NCI-H1694 (cell line): ENCODE measurements at regions not wholly inside any gene's neighbourhood (a gene's known extent, or its start where the extent isn't known, plus 50 kb on each side); places are given as distances from the start of the nearest gene placed in this dataset.
"Not testable (repeated sequence)": the region's sequence is repeated elsewhere in the genome, so short reads cannot be mapped to it uniquely, and the experiment has no call there.

Experiments used
- DNase-seq: peaks from one replicate; lab custom pipeline; 2025; lab: John Stamatoyannopoulos, UW

DNA sequence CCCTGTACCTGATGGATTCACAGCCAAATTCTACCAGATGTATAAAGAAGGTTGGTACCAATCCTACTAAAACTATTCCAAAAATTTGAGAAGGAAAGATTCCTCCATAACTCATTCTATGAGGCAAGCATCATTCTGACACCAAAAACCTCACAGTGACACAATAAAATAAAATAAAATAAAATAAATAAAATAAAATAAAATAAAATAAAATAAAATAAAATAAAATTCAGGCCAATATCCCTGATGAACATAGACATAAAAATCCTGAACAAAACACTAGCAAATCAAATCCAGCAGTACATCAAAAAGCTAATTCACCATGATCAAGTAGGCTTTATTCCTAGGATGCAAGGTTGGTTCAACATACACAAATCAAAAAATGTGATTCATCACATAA, 108.1 kb downstream of the PROX1 start:
- DNase-seq, result not testable (repeated sequence)

DNA sequence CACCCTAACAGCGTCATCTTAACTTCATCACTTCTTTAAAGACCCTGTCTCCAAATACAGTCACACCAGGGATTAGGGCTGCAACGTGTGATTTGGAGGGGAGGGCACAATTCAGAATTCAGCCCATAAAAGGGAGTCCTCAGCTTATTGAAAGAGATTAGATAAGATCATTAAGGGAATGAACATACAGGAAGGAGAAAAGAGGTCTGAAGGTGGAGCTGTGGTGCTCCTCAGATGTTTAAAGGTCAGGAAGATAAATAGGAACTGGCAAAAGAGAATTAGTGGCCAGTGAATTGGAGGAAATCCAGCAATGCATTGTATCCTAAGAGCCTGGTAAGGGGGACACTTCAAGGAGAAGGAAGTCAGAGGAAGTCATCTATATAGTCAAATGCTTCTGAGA, 113.5 kb downstream of the PROX1 start:
- no peak for DNase-seq

DNA sequence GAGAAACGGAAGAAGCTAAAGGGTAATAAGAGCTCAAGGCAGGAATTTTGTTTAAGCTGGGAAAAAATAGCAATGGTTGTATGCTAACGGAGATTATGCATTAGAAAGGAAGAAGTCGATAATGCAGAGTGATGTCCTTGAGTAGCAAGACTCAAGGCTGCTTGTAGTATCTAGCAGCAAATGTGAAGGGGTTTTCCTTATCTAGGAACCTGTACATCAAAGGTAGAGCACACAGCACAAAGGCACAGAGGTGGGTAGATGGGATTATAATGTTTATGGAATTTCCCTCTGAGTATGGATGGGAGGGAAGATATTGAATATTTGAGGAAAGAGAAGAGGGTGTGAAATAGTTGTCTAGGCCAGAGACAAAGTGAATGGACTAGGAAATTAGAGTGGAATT, 114.1 kb downstream of the PROX1 start:
- DNase-seq, result no peak

DNA sequence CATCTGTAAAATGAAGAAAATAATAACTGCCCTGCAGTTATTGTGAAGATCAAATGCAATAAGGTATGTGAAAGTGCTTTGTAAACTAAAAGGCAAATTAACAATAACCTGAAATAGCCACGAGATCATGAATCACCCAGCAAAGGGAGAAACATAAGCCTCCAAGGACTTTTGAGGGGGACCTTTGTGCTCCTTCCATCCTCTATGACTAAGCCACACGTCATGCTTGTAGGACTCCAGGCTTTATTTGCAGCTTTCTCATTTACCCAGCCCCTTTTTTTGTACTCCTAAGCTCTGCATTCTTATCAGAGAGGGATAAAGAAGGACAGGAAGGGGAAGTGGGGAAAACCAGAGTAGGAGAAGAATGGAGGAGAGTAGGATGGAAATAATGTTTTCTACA, 115.1 kb downstream of the PROX1 start:
- no peak for DNase-seq

DNA sequence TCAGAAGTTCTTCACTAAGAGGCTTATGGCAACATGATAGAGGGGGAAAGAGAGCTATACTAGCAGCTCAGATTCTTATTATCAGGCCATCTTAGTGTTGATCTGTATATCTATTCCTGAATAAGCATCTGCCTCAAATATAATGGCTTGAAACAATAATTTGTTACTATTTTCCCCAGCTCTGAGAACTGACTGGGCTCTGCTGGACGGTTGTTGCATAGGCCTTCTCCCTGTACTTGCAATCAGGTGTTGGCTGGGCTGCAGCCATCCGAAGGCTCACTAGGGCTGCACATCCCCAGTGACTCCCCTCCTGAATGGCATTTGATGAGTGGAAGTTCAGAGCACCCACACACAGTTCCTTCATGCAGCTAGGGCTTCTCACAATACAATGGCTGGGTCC, 116.0 kb downstream of the PROX1 start:
- DNase-seq, result no peak

DNA sequence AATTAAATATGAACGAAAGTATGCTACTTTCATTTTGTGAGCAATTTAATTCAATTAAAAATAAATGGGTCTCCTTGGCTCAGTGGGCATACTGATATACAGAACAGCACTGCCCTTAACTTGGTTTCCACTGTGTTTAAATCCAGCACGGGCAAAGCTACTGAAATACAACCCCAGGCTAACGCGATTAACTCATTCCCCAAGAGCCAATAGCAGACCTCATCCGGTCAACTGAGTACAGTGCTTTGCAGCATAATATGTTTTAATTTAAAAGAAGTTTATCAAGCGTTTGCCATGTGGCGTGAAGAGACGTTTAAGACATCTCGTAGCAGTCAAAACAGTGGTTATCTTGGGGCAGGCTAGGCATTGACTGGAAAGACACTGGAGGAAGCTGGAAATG, 118.6 kb downstream of the PROX1 start:
- no peak for DNase-seq

DNA sequence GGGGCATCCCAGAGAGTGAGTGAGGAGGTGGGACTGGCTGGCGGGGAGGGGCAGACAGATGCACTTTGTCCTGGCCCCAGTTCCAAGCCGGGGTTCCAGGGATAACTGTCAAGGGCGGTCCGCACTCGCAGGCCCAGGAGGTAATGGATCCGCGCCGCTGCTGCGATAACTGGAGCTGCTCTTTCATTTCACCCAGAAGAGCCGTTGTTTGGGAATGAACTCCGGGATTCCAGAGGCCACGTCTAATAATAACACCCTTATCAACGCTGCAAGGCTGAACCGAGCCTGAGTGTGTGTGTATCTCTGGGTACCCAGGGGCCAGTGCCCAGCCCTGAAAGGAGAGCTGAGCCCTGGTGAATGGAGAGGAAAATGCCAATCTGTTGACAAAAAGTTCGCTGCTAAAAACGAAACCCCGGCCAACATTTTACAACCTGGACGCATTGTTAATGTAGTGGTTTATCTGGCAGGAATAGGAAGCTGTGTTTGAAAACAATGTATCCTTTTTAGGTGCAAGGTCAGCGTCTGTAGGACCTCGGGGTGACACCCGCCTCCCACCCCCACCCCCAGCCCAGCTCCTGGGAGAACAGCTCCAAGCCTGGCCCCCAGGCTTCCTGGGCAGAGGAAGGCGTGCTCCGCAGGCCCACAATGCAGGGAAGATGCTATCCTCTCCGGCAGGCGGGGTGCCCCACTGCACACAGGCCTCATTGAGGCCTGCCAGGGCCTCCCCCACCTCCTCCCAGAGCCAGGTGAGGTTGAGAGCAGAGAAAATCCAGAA, 119.7 kb downstream of the PROX1 start:
- DNase-seq, result no peak

DNA sequence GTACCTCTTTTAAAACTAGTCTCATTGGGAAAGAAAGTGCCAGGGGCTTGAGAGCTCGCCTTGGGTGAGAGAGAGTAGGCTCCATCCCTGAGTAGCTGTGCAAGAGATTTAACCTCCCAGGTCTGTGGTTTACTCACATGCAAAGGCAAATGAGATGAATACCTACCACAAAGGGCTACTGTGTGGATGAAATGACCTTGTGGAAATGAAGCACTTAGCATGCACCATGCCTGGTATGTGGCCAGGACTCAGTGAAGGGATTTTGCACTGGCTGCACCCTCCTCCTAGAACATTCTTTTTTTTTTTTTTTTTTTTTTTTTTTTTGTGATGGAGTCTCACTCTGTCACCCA, 120.3 kb downstream of the PROX1 start:
- DNase-seq, result no peak

DNA sequence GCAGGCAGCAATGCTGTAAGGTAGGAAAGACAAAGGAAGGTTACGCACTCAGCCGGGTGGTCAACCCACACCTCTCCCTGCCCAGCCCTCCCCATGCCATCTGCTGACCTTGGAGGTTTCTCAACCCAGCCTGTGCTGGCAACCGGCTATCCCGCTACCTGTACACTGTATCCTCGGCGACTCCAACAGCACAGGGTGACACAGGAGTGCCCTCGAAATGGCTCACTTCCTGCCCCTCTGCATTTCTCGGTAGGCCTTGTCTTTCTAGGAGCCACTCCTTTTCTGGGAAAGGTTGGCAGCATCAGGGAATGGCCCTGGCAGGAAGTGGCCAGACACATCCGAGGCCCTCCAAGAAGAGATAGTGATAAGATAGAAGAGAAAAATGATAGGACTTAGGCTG, 124.0 kb downstream of the PROX1 start:
- no peak for DNase-seq

DNA sequence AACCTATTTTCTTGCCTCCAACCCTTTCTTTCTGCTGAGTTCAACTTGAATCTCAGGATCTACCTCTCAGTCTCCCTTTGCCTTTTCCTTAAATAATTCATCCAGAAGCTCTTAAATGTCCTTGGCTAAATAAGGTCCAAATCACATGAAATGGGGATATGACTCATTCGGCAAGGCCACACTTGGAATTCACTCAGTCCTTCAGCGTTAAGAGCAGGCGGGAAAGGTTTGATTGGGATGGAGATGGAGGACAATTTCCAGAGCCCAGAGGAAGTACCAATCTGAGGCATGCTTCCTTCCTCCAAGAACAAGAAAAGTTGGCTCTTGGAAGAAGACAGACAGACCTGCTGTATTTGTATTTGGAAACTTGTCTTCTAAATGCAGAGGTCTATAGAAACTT, 128.5 kb downstream of the PROX1 start:
- no peak for DNase-seq

DNA sequence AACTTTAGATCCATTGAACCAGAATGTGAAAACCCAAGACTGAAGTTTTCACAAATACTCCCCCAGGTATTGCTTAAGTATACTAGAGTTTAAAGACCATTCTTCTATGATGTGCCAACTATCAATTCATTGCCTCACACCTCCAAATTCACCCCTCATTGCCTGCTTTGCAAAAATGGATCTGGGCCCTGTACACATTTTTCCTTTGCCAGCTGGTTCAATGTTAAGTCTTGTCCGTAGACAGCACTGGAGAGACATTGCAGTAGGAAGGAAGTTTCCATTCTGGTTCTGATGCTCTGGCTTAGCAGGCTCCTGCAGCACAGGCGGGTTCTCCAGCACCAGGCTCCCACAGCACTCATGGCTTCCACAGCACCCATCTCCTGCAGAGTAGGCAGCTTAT, 130.0 kb downstream of the PROX1 start:
- DNase-seq, result no peak

DNA sequence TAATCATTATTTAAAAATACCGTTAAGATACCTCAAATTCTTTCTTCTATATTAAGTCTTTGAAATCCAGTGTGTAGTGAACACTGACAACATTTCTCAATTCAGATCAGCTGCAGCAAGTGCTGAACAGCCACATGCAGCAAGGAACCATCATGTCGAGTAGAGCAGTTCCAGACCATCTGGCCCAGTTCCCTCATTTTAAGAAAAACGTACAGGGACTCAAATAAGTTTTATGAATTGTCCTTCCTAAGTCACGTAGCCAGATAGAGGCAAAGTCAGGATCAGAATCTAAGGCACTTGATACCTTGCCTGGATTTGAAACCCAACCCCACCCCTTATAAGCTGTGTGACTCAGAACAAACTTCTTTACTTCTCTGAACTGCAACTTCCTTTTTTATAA, 132.4 kb downstream of the PROX1 start:
- DNase-seq, result no peak

DNA sequence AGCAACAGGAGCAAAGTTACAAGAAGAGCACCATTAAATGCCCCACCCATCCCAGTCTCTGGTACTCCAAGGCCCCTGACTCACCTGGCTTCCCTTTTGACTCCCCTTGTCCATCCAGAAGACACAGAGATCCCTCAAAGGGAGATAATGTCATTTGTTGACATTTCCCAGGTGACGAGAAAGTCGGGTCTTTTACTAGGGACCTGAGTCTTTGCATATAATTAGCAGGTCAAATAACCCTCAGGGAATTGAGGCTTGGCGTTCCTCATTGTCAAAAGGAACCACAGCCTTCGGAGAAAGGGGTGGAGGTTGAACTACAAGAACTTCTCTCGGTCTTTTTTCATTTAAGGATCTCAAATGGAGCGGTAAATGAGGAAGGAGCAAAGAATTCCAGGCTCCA, 133.2 kb downstream of the PROX1 start:
- DNase-seq, result no peak

DNA sequence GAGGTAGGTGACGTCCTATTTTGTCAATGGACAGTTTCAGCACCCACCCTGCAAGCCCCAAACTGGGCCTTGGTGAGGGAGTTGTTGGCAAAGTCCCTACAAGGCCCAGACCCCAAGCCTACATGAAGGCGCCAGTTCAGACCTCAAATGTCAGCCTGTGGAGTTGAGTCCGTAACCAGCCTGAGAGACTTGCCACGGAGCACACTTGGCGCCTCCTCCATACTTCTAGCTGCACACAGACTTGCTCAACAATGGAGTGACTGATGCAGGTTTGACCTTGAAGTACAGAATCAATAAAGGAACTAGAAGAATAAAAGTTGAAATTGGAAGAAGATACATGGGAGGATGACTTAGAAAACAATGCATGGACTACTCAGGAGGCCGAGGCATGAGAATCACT, 134.3 kb downstream of the PROX1 start:
- DNase-seq, result no peak

DNA sequence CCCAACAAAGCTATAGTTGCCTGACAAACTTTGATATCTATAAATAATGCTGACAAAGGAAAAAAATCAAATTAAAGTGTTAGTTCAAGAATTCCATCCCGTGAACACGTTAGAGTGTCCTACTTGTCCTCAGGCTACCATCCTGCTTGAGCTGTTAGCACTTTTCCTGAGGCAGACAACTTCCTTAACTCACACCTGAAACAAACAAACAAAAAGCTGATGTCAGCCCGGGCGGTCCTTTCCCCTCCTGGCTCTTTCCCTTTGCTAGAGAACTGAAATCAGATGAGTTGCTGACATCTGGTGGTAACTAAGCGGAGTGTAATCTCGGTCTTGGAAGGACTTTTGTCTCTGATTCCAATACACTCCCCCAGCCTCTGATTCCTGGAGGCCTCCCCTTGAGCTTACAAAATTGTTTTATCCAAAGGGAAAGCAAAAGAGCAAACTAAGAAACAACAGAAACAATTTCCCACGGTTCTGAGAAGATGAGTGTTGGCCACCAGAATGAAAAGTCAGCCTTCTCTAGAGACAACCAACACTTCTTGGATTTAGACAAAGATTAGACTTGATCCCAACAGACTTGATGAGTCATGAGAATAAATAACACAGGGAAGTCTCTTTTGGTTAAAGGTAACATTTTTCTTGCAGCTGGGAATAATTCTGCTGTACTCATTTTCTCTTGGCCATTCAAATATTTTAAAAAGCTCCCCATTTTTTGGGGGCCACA, 135.4 kb downstream of the PROX1 start:
- peak; percentile 88 for DNase-seq

DNA sequence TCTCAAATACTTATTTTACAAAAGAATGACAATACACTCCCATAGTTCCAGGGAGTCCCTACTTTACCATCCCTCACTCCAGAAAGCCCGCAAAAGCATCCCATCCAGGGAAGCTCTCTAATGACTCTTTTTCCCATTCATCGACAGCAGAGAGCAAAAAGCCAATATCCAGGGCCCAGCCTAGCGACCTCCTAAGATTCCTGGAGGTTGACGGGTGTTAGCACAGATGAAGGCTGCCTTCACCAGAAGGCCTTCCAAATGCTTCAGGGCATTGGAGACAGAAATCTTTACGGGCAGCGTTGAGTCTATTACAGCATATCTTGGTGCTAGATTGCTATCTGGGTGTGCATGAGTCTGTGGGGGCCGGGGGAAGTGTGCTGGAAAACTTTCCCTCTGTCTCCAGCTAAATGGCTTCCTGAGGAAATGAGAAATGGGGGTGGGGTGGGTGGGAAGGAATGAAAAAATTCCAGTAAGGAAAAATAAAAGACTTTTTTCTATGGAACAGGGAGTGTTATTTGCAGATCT, 136.6 kb downstream of the PROX1 start:
- DNase-seq, result no peak

DNA sequence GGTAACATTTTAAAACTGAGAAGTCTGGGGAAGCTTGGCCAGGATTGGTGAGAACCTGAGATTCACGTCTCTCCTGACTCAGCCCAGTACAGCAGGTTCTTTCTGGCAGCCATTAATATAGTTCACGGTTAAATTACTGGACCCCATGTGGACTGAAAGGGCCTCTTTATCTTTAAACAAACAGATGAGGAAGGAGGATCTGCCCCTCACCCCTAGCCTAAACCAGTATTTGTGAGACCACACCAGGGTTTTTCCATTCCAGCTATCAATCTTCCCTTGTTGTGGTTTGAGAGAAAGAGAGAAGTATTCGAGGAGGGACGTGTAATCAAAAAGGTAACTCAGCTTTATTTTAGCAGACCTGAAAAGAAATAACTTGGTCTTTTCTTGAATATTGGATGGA, 137.1 kb downstream of the PROX1 start:
- no peak for DNase-seq

DNA sequence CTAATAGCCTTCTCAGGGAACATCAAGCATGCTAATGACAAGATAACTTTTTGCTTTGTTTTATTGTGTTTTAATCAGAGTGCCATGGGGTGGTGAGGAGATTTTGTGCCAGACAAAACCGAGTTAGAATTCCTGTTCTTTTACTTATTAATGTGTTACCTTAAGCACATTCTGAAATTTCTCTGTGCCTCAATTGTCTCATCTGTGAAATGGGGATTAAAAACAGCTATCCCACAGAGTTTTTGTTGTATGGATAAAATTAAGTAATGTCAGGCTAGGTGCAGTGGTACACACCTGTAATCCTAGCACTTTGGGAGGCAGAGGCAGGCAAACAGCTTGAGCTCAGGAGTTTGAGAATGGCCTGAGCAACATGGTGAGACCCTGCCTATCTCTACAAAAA, 138.0 kb downstream of the PROX1 start:
- DNase-seq, result no peak

DNA sequence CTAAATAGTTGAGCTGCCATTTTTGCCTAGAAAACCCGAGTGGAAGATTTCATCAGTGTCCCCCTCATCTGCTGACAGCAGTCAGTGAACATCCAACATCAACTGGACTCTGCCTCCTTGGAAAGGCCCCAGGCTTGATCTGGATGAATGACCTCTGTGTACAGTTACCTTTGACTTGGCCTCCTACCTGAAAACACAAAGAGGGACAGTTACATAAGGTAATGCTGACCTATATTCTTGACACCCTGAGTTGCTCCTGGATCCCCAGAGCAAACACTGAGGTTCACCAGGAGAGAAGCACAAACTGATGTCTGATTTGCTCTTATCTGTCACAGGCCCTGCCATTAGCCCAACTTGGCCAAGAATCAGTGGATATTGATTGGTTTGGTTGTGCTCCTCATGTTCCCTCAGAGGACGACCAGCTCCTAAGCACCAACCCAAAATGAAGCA, 138.9 kb downstream of the PROX1 start:
- DNase-seq, result no peak

DNA sequence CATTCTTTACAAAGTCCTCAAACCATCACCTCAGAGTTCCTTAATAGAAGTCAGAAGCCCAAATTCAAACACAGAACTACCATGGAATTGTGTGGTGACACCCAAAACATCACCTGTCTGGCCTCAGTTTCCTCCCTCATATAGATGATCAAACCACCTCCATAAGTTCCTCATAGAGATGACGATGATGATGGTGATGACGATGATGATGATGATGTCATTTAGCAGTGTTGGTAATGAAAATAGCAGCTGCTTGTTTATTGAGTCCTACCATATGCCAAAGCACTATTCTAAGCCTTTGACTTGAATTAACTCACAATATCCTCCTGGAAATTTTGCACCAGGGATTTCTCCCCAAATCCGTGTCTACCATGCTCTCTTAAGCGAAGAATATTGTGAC, 139.9 kb downstream of the PROX1 start:
- DNase-seq, result no peak

DNA sequence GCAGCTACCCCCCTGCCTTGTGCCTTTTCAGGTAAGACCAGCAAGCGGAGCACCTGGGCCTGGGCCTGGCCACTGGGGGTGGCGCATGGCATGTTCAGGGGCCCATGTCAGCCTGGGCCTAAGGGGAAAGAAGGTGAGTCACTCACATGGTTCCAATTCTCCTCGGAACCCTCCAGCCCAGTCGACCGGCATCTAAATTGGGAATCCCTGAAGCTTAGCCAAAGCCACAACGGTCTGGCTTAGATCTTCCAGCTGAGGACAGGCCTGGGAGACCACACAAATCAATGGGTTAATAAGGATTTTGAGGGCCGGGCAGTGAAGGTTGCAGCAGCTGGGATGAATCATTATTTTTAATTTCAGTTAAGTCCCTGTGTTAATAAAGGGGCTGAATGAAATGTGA, 145.1 kb upstream of the SMYD2 start:
- no peak for DNase-seq

DNA sequence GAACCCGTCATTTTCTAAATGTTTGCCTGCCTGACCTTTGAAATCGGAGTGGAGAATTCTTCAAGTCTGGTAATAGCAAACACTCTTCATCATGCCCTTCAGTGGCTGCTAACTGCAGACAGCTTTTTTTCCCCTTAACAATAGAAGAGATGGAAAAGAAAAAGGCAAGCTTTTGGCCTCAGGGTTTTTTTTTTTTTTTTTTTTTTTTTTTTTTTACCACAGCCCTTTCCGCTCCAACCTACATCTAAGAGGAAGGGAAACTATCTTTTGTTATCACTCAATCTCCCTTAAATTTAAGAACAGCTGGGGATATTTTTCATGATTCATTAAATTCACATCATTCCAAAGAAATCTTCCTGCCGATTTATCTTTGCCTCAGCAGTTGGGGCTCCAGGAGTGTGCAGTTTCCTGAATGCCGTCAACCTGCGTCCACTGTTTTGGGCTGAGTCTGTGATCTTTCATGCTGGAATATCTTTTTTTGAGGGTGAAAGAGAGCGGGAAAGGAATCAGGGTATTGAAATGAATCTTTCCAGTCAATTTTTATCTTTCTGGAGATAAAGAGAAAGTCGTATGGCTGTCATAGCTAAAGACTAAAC, 144.5 kb upstream of the SMYD2 start:
- no peak for DNase-seq

DNA sequence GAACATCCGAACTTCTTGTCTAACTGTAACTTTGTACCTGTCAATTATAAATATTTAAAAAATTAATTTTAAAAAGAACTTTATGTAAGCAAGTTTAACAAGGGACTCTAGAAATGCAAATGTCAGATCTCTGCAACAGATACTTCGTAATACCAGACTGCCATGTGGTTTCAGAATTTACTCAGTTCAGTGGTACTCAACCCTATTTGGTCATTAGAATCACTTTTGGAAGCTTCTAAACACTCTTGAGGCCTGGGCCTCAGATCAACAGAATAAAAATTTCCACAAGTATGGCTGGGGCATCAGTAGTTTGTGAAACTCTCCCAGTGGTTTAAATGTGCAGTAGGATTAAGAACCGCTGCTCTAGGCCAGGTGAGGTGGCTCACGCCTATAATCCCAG, 139.5 kb upstream of the SMYD2 start:
- no peak for DNase-seq
